ENCODE measurements at regions not wholly inside any gene's neighbourhood (a gene's known extent, or its start where the extent isn't known, plus 50 kb on each side); places are given as distances from the start of the nearest gene placed in this dataset.
"Not testable (repeated sequence)": the region's sequence is repeated elsewhere in the genome, so short reads cannot be mapped to it uniquely, and the experiment has no call there.

GRCh38 chr1:29388170-29388569 is 151.8 kb downstream of the PTPRU start:
- Mint-ChIP-seq H3K27me3 (ENCODE audit: insufficient read depth) (peaks cover 4% of the 10 kb centered on the region), H3K27ac (no peak overlapping the region), H3K36me3 (ENCODE audit: low read depth) (no peaks in the 10 kb centered on the region), H3K4me3 (no peak overlapping the region), H3K9me3 (no peaks in the 10 kb centered on the region), H3K4me1 (no peaks in the 10 kb centered on the region)
- WGBS, 2 experiments (ENCODE audit: insufficient coverage in 1 of 2, insufficient read length in 1 of 2): 97 to 100% methylated on average over 2 of the region's 2 CpGs
- H3K9me3 ChIP-seq (ENCODE audit: control insufficient read depth, low read length): no peaks in the 10 kb centered on the region
- H3K27ac ChIP-seq (ENCODE audit: low read depth, low read length): no peak overlapping the region
- DNase-seq: peak; percentile 23
- TF ChIP-seq, protein P1, sequence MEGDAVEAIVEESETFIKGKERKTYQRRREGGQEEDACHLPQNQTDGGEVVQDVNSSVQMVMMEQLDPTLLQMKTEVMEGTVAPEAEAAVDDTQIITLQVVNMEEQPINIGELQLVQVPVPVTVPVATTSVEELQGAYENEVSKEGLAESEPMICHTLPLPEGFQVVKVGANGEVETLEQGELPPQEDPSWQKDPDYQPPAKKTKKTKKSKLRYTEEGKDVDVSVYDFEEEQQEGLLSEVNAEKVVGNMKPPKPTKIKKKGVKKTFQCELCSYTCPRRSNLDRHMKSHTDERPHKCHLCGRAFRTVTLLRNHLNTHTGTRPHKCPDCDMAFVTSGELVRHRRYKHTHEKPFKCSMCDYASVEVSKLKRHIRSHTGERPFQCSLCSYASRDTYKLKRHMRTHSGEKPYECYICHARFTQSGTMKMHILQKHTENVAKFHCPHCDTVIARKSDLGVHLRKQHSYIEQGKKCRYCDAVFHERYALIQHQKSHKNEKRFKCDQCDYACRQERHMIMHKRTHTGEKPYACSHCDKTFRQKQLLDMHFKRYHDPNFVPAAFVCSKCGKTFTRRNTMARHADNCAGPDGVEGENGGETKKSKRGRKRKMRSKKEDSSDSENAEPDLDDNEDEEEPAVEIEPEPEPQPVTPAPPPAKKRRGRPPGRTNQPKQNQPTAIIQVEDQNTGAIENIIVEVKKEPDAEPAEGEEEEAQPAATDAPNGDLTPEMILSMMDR (conservative IDR thresholded peaks at IDR 0.05): no peak
- H3K9ac ChIP-seq (ENCODE audit: extremely low read depth, low read length, poor library complexity, severe bottlenecking): no peak overlapping the region
- H3K36me3 ChIP-seq (ENCODE audit: control insufficient read depth, insufficient read depth, low read length): no peaks in the 10 kb centered on the region
- H3K4me3 ChIP-seq (ENCODE audit: low read length): no peak overlapping the region
- no peaks in the 10 kb centered on the region for H3K27me3 ChIP-seq (ENCODE audit: control insufficient read depth, insufficient read depth, low read length, poor library complexity, severe bottlenecking)
- H3K4me1 ChIP-seq (ENCODE audit: control insufficient read depth, insufficient read depth, low read length): no peaks in the 10 kb centered on the region

DNA sequence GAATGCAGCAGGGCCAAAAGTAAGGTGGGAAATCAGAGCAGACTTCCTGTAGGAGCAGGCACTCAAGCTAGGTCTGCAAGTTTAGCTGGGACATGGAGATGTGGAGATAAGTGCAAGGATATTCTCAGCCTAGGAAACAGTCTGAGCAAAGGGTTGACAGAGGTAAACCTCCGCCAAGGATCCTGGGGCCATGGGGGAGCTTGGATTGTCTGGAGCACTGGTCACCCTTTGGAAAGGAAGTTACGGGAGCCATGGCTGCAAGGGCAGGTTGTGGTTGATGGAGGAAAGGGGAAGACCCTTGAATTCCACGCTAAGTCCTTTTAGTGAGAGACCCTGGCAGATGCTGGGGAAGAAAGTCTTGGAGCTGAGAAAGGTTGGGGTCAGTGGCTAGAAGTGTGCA is 150.9 kb downstream of the PTPRU start:
- Histone ChIP-seq H3K36me3 (ENCODE audit: control insufficient read depth, insufficient read depth, low read length) (no peaks in the 10 kb centered on the region), H3K9me3 (ENCODE audit: control insufficient read depth, low read length) (no peaks in the 10 kb centered on the region), H3K4me1 (ENCODE audit: control insufficient read depth, insufficient read depth, low read length) (no peaks in the 10 kb centered on the region), H3K27ac (ENCODE audit: low read depth, low read length) (no peak overlapping the region), H3K27me3 (ENCODE audit: control insufficient read depth, insufficient read depth, low read length, poor library complexity, severe bottlenecking) (no peaks in the 10 kb centered on the region), H3K9ac (ENCODE audit: extremely low read depth, low read length, poor library complexity, severe bottlenecking) (no peak overlapping the region), H3K4me3 (ENCODE audit: low read length) (no peak overlapping the region)
- whole genome bisulfite sequencing, 2 experiments (ENCODE audit: insufficient coverage in 1 of 2, insufficient read length in 1 of 2): 90 to 94% methylated on average over 2 to 3 of the region's 3 CpGs
- Mint-ChIP-seq H3K9me3 (no peaks in the 10 kb centered on the region), H3K36me3 (ENCODE audit: low read depth) (no peaks in the 10 kb centered on the region), H3K4me1 (no peaks in the 10 kb centered on the region), H3K27ac (no peak overlapping the region), H3K27me3 (ENCODE audit: insufficient read depth) (peaks cover 4% of the 10 kb centered on the region), H3K4me3 (no peak overlapping the region)
- peak; percentile 22 for DNase-seq
- TF ChIP-seq, protein P1 (conservative IDR thresholded peaks at IDR 0.05): no peak

GRCh38 chr1:29386453-29386852 is 150.1 kb downstream of the PTPRU start:
- not testable (repeated sequence) for DNase-seq; H3K9me3 Mint-ChIP-seq; H3K27me3 ChIP-seq (ENCODE audit: control insufficient read depth, insufficient read depth, low read length, poor library complexity, severe bottlenecking); H3K4me3 Mint-ChIP-seq; H3K36me3 Mint-ChIP-seq (ENCODE audit: low read depth); H3K27me3 Mint-ChIP-seq (ENCODE audit: insufficient read depth); H3K36me3 ChIP-seq (ENCODE audit: control insufficient read depth, insufficient read depth, low read length); H3K9ac ChIP-seq (ENCODE audit: extremely low read depth, low read length, poor library complexity, severe bottlenecking); H3K9me3 ChIP-seq (ENCODE audit: control insufficient read depth, low read length); H3K4me1 ChIP-seq (ENCODE audit: control insufficient read depth, insufficient read depth, low read length); H3K4me1 Mint-ChIP-seq; H3K4me3 ChIP-seq (ENCODE audit: low read length); H3K27ac Mint-ChIP-seq; H3K27ac ChIP-seq (ENCODE audit: low read depth, low read length)
- WGBS, 2 experiments (ENCODE audit: insufficient coverage in 1 of 2, insufficient read length in 1 of 2): 92% methylated on average over 1 of the region's 1 CpG; no CpG with 5 or more reads in 1 of the 2 experiments

DNA sequence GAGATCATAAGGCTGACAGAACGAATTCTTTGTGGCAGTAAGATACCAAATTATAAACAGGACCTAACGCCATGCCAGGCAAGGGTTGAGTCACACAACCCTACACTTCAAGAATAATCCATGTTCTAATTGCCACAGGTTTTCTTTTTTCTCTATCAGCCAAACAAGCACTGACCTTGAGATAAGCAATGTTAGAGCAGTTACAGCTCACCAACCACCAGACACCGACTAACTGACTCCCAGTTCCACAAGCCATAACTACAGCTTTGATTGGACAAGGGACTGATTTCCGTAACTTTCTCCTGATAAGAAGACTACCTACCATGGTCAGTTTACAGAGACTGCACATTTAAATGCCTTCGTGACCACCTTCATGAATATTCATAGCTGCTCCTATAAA is 149.6 kb downstream of the PTPRU start:
- H3K27me3 ChIP-seq (ENCODE audit: control insufficient read depth, insufficient read depth, low read length, poor library complexity, severe bottlenecking): no peaks in the 10 kb centered on the region
- Mint-ChIP-seq H3K9me3 (peaks cover 2% of the 10 kb centered on the region), H3K36me3 (ENCODE audit: low read depth) (no peaks in the 10 kb centered on the region), H3K4me3 (no peak overlapping the region), H3K4me1 (no peaks in the 10 kb centered on the region), H3K27ac (no peak overlapping the region), H3K27me3 (ENCODE audit: insufficient read depth) (peaks cover 4% of the 10 kb centered on the region)
- TF ChIP-seq, protein P1 (conservative IDR thresholded peaks at IDR 0.05): no peak
- H3K4me3 ChIP-seq (ENCODE audit: low read length): no peak overlapping the region
- H3K36me3 ChIP-seq (ENCODE audit: control insufficient read depth, insufficient read depth, low read length): no peaks in the 10 kb centered on the region
- H3K9me3 ChIP-seq (ENCODE audit: control insufficient read depth, low read length): peaks cover 2% of the 10 kb centered on the region
- no peak overlapping the region for H3K27ac ChIP-seq (ENCODE audit: low read depth, low read length)
- WGBS, 2 experiments (ENCODE audit: insufficient coverage in 1 of 2, insufficient read length in 1 of 2): 93 to 96% methylated on average over 2 to 5 of the region's 5 CpGs
- H3K9ac ChIP-seq (ENCODE audit: extremely low read depth, low read length, poor library complexity, severe bottlenecking): no peak overlapping the region
- DNase-seq: peak; percentile 2
- H3K4me1 ChIP-seq (ENCODE audit: control insufficient read depth, insufficient read depth, low read length): no peaks in the 10 kb centered on the region

Measured in endodermal cell (in vitro differentiated cells).